GM06990 (cell line): ENCODE measurements at regions not wholly inside any gene's neighbourhood (a gene's known extent, or its start where the extent isn't known, plus 50 kb on each side); places are given as distances from the start of the nearest gene placed in this dataset.

Source experiments
- DNase-seq: peaks from one replicate; pipeline ENCODE4 v3.0.0-alpha.2; 2011; ENCODE audit not compliant: insufficient read length; ENCODE audit errors: extremely low read depth
- H3K27me3 ChIP-seq: replicated peaks from 2 replicates; pipeline ENCODE4 v1.6.0; 2011; ENCODE audit warnings: low read length; ENCODE audit not compliant: control insufficient read depth, insufficient read depth
- H3K36me3 ChIP-seq: 2 replicates; pipeline ENCODE4 v1.5.1; 2011; ENCODE audit warnings: low read length; ENCODE audit not compliant: control insufficient read depth, insufficient read depth
- H3K4me3 ChIP-seq: replicated peaks from 2 replicates; pipeline ENCODE4 v1.5.1; 2011; ENCODE audit warnings: low read depth, mild to moderate bottlenecking, control low read depth, low read length
- TF ChIP-seq, protein P1 (sequence below): IDR thresholded peaks from 2 replicates; pipeline ENCODE4 v1.5.1; 2011; ENCODE audit warnings: low read length, control low read depth, mild to moderate bottlenecking, inconsistent platforms; ENCODE audit not compliant: insufficient read depth, poor library complexity, severe bottlenecking

DNA sequence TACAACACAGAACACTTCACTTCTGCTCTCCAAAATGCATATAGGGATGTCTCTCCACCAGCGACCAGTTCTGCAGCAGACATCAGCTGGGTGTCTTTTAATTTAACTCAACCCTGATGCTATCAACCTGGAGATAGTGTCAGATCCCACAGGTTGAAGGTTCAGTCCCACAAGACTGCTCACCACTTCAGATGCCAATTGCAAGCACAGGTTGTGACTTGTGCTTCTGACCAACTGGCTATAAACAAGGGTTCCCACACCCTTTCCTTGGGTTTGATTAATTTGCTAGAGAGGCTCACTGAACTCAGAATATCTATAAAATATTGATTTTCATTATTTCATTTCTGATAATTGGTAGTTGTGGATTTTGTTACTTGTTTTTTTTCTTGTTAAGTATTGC lies 177.4 kb upstream of the HS3ST1 start:
- Histone ChIP-seq H3K27me3 (no peaks in the 10 kb centered on the region), H3K4me3 (no peak overlapping the region), H3K36me3 (no peaks in the 10 kb centered on the region)
- no peak for DNase-seq
- TF ChIP-seq, protein P1, sequence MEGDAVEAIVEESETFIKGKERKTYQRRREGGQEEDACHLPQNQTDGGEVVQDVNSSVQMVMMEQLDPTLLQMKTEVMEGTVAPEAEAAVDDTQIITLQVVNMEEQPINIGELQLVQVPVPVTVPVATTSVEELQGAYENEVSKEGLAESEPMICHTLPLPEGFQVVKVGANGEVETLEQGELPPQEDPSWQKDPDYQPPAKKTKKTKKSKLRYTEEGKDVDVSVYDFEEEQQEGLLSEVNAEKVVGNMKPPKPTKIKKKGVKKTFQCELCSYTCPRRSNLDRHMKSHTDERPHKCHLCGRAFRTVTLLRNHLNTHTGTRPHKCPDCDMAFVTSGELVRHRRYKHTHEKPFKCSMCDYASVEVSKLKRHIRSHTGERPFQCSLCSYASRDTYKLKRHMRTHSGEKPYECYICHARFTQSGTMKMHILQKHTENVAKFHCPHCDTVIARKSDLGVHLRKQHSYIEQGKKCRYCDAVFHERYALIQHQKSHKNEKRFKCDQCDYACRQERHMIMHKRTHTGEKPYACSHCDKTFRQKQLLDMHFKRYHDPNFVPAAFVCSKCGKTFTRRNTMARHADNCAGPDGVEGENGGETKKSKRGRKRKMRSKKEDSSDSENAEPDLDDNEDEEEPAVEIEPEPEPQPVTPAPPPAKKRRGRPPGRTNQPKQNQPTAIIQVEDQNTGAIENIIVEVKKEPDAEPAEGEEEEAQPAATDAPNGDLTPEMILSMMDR = no peak

DNA sequence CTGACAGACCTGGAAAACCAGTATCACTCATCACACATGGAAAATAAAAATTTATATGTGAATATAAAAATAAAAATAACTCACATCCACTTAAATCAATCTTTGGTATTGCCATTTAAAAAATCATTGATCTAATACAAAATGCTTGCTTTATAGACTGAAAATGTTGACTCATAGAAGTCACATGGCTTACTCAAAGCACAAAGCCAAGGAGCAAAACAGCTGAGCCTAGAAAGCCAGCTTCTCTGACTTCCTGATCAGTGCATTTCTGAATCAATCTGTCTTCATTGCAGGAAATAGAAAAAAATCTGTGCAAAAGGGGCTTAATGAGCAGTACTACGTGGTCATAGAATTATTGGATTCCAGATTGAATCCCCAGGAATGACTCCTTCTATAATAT lies 176.9 kb upstream of the HS3ST1 start:
- TF ChIP-seq, protein P1 = no peak
- DNase-seq = no peak
- H3K36me3 ChIP-seq = no peaks in the 10 kb centered on the region
- no peaks in the 10 kb centered on the region for H3K27me3 ChIP-seq
- no peak overlapping the region for H3K4me3 ChIP-seq

DNA sequence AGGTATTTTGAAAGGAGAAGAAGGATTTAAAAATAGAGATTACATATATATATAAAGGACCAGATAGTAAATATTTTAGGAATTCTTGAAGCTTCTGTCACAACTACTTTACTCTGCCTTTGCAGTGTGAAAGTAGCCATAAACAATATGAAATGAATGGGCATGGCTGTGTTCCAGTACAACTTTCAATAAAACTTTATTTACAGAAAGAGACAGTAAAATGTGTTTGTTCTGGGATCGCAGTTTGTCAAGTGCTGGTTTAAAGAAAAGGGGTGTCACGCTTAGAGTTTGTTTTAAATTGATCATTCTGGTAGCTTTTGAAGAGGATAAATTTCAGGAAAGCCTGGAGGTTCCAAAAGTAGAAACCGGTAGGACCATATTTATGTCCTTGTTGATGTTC lies 176.1 kb upstream of the HS3ST1 start:
- Histone ChIP-seq H3K4me3 (no peak overlapping the region), H3K36me3 (no peaks in the 10 kb centered on the region), H3K27me3 (no peaks in the 10 kb centered on the region)
- TF ChIP-seq, protein P1 = no peak
- DNase-seq = no peak

DNA sequence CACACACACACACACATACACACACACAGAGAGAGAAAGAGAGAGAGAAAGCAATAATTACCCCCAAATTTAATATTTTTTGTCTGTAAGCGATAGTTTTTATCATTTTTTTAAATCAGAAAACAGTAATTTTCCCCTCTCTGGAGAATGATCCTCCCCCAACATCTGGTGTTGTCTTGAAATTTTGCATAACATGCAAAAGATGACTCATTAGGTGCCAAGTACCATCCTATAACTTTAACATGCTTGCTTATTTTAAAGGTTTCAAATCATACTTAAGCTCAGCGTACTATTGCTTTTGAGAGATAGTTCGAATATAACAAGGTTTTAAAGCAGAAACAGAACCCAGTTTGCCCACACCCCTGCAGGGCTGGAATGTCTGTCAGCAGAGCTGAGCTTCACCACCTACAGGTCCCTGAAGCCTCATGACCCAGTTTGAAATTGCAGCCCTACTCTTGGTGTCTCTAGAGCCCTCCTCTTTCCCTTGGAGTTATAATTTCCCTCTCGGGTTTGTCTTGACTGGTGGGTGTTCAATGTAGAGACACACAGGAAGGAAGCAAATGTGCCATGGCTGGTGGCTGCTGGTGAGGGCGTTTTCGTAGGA lies 175.0 kb upstream of the HS3ST1 start:
- H3K27me3 ChIP-seq = no peaks in the 10 kb centered on the region
- no peaks in the 10 kb centered on the region for H3K36me3 ChIP-seq
- no peak for DNase-seq
- TF ChIP-seq, protein P1 = no peak
- H3K4me3 ChIP-seq = no peak overlapping the region

DNA sequence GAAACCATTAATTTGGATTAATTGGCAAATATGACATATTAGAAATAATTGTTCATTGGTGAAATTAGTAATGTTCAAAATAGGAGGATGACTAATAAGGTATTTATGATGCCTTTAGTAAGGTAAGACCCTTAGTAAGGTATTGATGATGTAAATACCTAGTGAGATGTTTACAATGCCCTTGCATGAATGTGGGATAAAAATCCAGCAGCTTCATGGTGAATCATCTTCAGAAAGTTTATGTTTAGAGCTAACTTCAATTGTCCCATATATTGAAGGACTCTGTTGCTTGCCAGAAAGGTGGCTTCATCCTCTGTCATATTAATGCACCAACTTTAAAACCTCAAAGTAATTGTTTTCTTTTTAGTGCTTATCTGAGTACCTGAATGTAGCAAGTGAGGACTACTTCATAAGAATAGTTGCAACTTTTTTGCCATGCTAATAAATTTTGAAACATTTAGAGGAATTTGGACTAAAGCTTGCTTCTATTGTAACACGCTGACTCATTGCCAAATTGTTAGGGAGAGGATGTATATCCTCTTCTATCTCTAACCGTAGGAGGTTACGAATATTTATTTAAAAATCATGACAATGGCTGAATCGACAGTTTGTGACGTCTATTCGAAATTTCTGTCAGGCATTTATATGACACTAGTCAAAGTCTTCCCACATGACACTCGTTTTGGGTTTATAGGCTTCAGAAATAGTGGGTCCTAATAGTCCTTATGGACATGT lies 174.1 kb upstream of the HS3ST1 start:
- Histone ChIP-seq H3K4me3 (no peak overlapping the region), H3K27me3 (no peaks in the 10 kb centered on the region), H3K36me3 (no peaks in the 10 kb centered on the region)
- TF ChIP-seq, protein P1 = no peak
- no peak for DNase-seq

DNA sequence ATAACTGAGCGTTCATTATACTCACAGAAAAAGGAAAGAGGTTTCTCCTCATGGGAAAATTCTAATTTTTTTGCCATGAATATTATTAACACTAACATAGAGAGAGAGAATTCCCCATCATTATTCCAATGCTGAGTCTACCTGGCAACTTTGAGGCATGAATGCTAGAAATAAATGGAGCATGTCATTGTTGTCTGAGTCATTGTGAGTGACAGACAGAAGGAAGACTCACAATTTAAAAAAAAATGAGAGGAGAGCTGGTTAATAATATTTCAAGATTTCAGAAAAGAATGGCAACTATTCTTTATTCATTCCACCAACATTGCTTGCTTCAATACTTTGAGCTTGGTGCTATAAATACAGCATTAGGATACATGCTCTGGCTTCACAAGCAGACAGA lies 170.4 kb upstream of the HS3ST1 start:
- TF ChIP-seq, protein P1 = no peak
- Histone ChIP-seq H3K4me3 (no peak overlapping the region), H3K36me3 (no peaks in the 10 kb centered on the region), H3K27me3 (no peaks in the 10 kb centered on the region)
- no peak for DNase-seq
